ELF-1 (cell line): ENCODE measurements at regions not wholly inside any gene's neighbourhood (a gene's known extent, or its start where the extent isn't known, plus 50 kb on each side); places are given as distances from the start of the nearest gene placed in this dataset.

Experiments used
- DNase-seq: peaks from one replicate; pipeline ENCODE4 v3.0.0-alpha.2; 2016; ENCODE audit warnings: low read depth, low spot score

- DNase-seq = no peak
Measured at GRCh38 chr2:120587997-120588336, 147.7 kb upstream of the GLI2 start.

- DNase-seq = no peak
Measured at GRCh38 chr2:120589771-120590608, 145.7 kb upstream of the GLI2 start.

DNA sequence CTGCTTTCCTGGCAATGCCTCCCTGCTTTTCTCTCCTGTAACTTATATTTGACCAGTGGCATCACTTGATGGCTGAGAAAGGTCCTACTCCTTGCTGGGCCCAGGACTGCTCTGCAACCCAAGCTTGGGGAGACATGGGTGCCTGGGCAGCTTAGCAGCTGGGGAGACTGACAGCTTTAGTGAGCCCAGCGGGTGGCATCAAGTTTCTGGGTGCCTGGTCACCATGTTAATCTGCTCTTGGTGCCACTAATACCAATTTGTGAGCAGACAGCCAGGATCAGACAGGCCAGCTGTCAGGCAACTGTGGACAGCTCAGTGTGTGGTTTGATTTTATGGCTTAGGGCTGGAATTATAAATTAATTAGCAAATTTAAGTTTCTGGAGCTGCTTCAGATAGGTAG, 144.8 kb upstream of the GLI2 start:
- no peak for DNase-seq

DNA sequence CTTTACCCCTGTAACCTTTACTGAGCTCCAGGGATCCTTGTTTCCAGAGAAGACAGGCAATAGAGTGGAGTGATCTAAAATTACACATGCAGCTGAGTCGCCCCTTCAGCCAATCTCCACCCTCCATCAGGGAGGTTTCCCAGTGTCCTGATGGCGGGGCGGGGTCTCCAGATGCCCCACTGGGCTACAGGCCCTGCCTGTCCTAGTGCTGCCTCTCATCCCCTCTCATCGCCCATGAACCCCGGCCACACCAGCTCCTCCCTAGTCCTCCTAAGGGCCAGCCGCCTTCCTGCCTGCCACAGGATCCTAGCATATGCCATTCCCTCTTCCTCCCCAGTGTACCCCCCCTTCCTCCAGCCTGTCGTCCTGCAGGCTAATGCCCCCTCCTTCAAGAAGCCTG, 144.1 kb upstream of the GLI2 start:
- DNase-seq = no peak

DNA sequence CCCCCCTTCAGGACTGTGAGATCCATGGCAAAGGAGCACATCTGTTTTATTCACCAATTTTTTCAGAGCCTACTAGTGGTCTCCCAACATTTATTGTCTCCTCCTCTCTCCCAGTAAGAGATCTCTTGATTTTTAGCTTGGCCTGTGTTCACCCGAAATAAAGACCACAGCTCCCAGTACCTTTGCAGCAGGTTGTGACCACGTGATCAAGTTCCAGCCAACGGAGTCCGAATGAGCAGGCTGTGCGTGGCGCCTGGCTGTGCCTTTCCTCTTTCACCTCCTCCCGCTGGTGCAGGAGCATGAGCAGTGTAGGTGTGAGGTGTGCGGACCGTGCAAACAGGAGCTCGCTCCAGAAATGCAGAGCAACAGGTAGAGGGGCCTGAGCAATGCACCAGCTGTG, 143.6 kb upstream of the GLI2 start:
- DNase-seq = no peak

- no peak for DNase-seq
Measured at GRCh38 chr2:120593921-120594686, 141.6 kb upstream of the GLI2 start.

- peak; percentile 60 for DNase-seq
Measured at GRCh38 chr2:120594856-120595685, 140.6 kb upstream of the GLI2 start.

DNA sequence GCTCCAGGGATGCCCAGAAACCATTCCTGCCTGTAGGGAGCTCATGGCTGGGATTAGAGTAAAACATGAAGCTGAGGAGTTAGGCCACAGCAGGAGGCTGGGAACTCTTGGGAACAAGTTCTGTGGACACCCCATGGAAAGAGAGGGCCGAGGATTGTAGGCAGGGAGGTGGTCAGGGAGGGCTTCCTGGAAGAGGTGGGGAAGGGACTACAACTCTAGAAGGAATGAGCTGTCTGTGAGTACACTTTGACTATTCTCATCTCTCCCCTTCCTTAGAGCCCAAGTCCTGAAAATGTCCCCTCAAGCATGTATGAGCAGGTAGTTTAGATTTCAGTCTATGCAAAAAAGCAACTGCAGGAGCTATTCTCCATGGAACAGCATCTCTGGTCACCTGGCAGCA, 139.9 kb upstream of the GLI2 start:
- no peak for DNase-seq

DNA sequence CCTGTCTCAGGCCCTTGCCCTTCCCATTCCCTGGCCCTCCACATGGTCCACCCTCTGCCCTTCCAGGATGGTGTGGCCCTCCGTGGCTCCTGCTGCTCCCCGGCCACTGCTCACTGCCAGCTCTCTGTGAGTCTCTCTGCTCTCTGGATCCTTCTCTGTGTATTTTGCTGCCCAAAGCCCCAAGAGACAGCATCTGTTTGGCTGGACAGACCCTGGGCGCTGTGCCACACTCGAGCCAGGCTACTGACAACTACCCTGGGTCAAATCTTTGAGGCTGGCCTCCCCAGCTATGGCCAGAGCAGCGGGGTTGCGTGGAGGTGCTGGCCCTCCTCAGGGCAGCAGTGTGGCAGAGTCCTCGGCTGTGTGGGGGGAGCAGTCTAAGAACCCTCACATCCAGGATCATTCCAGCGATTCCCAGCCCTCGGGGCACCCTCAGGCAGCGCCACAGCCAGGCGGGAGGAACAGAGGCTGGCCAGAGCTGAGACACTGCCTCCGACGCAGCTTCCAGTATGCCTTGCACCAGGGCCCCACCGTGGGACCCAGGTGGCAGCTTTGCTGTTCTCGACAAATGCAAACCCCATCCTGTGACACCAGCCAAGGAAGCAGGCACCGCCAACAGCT, 139.4 kb upstream of the GLI2 start:
- no peak for DNase-seq

GRCh38 chr2:120596990-120597594, 138.6 kb upstream of the GLI2 start:
- no peak for DNase-seq

DNA sequence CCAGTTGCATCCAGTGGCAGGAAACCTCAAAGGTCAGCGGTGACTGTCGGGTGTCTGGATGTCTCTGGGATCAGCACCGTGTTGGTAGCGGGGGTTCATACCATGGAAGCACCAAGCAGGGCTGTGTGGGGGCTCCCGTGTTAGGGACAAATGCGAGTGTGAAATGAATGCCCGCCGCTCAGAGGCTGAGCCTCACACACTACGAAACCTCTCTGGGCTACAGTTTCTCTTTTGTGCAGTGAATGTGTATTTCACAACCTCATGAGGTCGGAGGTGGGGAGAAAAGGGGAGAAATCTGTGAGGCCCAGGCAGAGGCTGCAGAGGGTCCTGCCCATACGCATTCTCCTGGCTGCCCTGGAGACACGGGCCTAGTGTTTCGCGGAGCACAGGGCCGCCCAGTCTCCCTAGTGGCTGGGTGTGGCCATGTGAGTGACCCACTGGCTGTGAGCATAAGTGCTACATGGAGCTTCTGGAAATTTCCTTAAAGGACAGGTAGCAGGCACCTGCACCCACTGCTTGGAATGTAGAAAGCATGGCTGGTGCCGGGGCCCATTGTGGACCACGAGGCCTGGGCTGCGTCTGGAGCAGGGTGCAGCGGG, 138.0 kb upstream of the GLI2 start:
- DNase-seq = no peak

- no peak for DNase-seq
Measured at GRCh38 chr2:120598416-120598815, 137.3 kb upstream of the GLI2 start.

DNA sequence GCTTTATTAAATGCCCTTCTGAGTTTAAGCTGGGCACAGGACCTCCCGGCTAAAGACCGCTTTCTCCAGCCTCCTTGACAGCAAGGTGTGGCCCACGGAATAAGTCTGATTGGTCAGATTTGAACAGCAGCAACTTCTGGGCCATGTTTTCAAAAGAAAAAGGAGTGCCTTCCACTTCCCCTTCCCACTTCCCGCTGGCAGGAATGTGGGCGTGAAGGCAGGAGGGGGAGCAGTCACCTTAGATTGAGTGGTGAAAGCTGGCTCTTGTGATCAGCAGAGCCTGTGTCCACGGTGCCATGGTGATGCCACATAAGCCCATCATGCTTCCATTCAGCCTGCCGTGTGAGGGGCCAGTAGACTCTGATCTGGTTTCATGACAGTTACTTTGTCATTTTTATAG, 136.6 kb upstream of the GLI2 start:
- no peak for DNase-seq

- no peak for DNase-seq
Measured at GRCh38 chr2:120599656-120600055, 136.0 kb upstream of the GLI2 start.

DNA sequence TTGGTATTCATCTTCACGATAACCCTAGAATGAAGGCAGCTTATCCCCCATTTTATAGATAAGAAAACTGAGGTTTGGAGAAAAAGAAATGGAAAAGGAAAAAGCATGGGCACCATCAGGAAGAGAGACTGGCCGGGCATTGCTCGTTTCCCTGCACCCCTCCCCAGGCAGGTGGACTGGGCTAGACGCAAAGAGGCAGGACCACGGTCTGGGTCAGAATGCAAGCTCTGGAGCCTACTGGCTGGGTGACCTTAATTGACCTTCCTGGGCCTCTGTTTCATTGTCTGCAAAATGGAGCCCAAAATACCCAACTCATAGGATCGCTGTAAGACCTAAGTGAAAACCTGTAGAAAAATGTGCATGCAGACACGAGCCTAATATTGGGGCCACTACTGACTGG, 135.3 kb upstream of the GLI2 start:
- no peak for DNase-seq

DNA sequence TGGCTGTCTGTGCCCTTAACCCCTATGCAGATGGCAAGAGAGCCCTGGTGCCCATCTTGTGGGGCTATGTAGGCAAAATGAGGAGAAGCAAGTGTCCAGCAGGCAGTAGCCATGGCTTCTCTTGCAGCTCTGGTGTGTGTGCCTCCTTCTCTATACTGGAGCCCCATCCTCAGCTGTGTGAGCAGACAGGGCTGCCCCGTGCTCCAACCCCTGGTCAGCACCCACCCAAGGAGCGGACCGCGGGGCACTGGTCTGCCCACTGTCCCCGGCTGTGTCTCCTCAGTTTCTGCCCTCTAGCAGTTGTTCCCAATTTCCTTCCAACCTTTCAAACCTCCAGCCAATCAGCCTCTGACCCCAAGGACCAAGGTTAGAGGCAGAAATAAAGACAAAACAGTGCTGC, 134.9 kb upstream of the GLI2 start:
- no peak for DNase-seq

DNA sequence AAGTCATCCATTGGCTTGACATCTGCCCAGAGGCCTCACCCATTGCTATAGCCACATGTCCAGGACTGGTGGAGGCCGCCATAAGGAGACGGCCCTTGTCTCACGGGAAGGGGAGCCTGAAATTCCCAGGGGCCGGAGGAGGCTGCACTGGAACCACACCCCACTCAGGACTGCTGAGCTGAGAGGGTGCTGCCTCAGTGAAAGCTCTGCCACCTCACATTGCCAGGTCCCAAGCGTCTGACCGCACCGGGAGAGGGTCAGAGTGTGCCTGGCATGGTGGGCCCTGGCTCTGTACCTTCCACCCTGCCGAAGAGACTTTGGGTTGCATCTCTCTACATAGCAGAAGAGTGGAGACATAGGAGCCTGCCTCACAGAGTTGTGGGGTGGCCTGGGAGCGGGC, 134.1 kb upstream of the GLI2 start:
- DNase-seq = no peak

DNA sequence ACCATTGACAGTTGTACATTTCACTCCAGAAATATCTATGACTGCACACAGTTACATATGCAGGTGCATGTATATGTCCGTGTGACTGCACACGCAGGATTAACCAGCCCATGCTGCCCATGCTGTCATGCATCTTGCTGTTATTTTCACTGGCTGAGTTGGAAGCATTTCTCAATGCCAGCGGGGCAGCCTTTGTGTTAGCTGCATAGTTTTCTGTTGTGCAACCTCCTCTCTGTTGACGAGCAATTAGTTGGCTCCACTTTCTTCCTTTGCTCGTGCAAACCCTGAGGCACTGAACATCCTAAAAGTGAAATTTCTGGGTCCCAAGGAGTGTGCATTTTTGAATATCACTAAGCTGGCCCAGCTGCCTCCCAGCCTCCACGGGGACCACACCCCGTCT, 133.4 kb upstream of the GLI2 start:
- no peak for DNase-seq

DNA sequence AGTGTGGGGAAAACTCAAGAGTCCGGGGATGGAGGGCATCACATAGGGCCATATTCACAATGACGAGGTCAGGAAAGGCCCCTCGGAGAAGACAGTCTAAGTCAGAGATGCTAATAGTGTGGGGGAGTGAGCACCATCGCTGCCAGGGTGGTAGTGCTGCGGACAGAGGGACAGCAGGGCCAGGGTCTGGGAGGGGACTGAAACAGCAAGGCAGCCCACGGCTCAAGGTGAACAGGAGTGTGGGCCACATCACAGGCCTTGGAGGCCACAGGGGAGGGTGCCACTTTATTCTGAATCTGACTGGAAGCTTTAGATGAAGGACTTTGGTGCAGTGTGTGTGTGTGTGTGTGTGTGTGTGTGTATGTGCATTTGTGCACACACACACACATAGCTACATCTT, 130.9 kb upstream of the GLI2 start:
- DNase-seq = no peak

DNA sequence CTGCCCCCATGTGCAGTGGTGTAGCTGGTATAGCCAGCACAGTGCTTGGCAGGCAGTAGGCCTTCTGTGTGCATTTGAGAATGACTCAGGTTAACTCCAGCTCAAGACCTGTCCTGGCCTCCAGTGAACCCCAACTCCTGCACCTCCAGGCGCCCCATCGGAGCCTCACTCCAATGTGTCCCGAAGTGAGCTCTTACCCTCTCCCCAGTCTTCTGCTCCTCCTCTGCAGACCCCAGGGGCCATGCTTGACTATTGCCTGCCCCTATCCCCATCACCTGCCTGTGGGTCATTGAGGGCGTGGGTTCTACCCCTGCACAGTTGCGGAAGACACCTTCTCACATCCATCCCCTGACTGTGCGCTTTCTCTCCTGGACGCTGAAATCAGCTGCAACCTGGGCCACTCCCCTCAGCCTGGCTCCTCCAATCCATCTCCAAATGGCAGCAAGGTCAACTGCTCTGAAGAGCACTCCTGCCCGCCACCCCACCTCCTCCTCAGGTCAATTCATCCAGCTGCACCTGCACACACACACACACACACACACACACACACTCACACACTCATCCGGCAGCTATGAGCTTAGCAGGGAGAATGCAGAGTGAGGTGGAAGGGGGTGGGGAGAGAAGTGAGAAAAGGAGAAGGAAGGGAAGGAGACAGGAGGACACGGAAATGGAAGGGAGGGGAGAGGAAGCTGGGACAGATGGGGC, 130.3 kb upstream of the GLI2 start:
- no peak for DNase-seq

GRCh38 chr2:120606280-120606679, 129.4 kb upstream of the GLI2 start:
- DNase-seq = no peak
